Sigmoid colon (tissue), 4 donors: ENCODE measurements at regions not wholly inside any gene's neighbourhood (a gene's known extent, or its start where the extent isn't known, plus 50 kb on each side); places are given as distances from the start of the nearest gene placed in this dataset.

Experiments used
- EP300 ChIP-seq, 4 donors: sonication (generic); formaldehyde crosslinking; IDR thresholded peaks; one replicate each; pipeline ENCODE4 v1.6.1; 2017; ENCODE audit warnings: antibody characterized with exemption in 4 of 4
- POLR2A ChIP-seq, 2 donors: fragments of 450-650 bp; IDR thresholded peaks; one replicate each; pipeline ENCODE4 v1.6.1; 2016; ENCODE audit warnings: antibody characterized with exemption in 2 of 2, mild to moderate bottlenecking in 2 of 2, moderate library complexity in 2 of 2
- POLR2AphosphoS5 ChIP-seq, 4 donors: sonication (generic); formaldehyde crosslinking; IDR thresholded peaks; one replicate each; pipeline ENCODE4 v1.6.1; 2017; ENCODE audit warnings: antibody characterized with exemption in 4 of 4
- TF ChIP-seq, protein P1 (sequence below), 4 experiments: fragments of 450-650 bp in 3 of 4; fragments of 200-600 bp in 1 of 4; IDR thresholded peaks; one replicate each; pipeline ENCODE4 v1.5.1; 2016 to 2019; ENCODE audit warnings: antibody characterized with exemption in 4 of 4, mild to moderate bottlenecking in 3 of 4, moderate library complexity in 2 of 4

DNA sequence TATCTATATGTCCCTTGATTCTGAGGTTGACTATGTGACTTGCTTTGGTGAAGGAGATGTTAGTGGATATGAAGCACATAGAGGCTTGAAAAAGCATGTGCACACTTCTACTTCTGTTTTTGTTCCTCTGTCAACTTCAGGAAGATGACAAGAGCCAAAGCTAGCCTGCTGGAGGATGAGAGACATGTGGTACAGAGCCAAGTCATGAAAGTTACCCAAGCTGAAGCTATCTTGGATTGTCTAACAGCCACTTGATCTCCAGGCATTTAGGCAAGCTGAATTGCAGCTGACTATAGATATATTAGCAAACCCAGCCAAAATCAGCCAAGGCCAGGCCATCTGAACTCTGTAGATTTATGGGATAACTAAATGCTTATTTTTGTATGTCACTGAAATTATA is 70.8 kb upstream of the DYNLT3 start:
- TF ChIP-seq, protein P1, sequence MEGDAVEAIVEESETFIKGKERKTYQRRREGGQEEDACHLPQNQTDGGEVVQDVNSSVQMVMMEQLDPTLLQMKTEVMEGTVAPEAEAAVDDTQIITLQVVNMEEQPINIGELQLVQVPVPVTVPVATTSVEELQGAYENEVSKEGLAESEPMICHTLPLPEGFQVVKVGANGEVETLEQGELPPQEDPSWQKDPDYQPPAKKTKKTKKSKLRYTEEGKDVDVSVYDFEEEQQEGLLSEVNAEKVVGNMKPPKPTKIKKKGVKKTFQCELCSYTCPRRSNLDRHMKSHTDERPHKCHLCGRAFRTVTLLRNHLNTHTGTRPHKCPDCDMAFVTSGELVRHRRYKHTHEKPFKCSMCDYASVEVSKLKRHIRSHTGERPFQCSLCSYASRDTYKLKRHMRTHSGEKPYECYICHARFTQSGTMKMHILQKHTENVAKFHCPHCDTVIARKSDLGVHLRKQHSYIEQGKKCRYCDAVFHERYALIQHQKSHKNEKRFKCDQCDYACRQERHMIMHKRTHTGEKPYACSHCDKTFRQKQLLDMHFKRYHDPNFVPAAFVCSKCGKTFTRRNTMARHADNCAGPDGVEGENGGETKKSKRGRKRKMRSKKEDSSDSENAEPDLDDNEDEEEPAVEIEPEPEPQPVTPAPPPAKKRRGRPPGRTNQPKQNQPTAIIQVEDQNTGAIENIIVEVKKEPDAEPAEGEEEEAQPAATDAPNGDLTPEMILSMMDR (IDR thresholded peaks at IDR 0.05), result no peak
- TF ChIP-seq EP300 (IDR thresholded peaks at IDR 0.05) (no peak), POLR2A (IDR thresholded peaks at IDR 0.05) (no peak), POLR2AphosphoS5 (IDR thresholded peaks at IDR 0.05) (no peak)
